Erythroblast (primary cell): ENCODE measurements at regions not wholly inside any gene's neighbourhood (a gene's known extent, or its start where the extent isn't known, plus 50 kb on each side); places are given as distances from the start of the nearest gene placed in this dataset.

ENCODE experiments used
- GATA1 ChIP-seq: IDR thresholded peaks from 2 replicates; pipeline ENCODE4 v1.6.1; 2011; ENCODE audit warnings: low read depth, mild to moderate bottlenecking, control low read depth, low read length, moderate library complexity
- POLR2A ChIP-seq: IDR thresholded peaks from 2 replicates; pipeline ENCODE4 v1.6.1; 2011; ENCODE audit warnings: mild to moderate bottlenecking, low read length

DNA sequence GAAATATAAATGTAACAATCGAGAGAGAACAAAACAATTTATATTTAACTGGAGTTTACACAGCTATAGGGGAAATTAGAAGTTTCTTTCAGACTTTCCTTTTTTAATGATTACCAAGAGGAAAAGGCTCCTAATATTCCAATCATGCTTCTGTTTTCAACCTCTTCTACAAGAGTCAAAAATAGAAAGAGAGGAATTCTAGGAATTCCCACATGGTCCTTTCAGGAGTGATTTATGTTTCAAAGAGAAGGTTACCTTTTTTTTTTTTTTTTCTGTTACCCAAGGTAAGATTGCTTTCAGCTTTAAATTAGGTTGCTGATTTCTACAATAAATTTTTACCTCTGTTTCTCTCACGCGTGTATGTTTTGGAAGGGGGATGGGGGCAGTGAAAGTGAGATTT is 355.3 kb upstream of the DCBLD2 start:
- TF ChIP-seq POLR2A (no peak), GATA1 (no peak)
